Motor neuron (in vitro differentiated cells): ENCODE measurements at regions not wholly inside any gene's neighbourhood (a gene's known extent, or its start where the extent isn't known, plus 50 kb on each side); places are given as distances from the start of the nearest gene placed in this dataset.
A peak's percentile ranks its signal among the peaks of the same experiment; 100 is the strongest.
"Not testable (repeated sequence)": the region's sequence is repeated elsewhere in the genome, so short reads cannot be mapped to it uniquely, and the experiment has no call there.

Experiments
- ATAC-seq, 8 experiments: fragments of 200-7000 bp; cut with Tn5 transposase; replicated peaks in 6 of 8; 2 replicates each; pipeline ENCODE4 v1.8.0; 2021; ENCODE audit warnings: mild to moderate bottlenecking in 8 of 8, moderate library complexity in 8 of 8
- H3K27ac ChIP-seq, 2 donors: fragments of 250-450 bp; sonication (Bioruptor Pico); 2 replicates each; pipeline ENCODE4 v1.9.0; 2021; ENCODE audit warnings: antibody characterized with exemption in 2 of 2, mild to moderate bottlenecking in 2 of 2, moderate library complexity in 1 of 2
- H3K4me1 ChIP-seq, 2 donors: fragments of 250-450 bp; sonication (Bioruptor Pico); replicated peaks in 1 of 2; 2 replicates each; pipeline ENCODE4 v1.6.1; 2021; ENCODE audit warnings: antibody characterized with exemption in 2 of 2, mild to moderate bottlenecking in 2 of 2, moderate library complexity in 1 of 2
- H3K4me3 ChIP-seq, 5 donors: fragments of 250-450 bp; sonication (Bioruptor Pico); 2 replicates each; pipeline ENCODE4 v1.9.0; 2021; ENCODE audit warnings: antibody characterized with exemption in 5 of 5, mild to moderate bottlenecking in 5 of 5, moderate library complexity in 4 of 5
- WGBS, 10 experiments: fragments of 450-650 bp; shearing (Covaris generic); methylation state at CpG; one replicate each; pipeline ENCODE4 v1.0.0; 2022; 5-methylcytosine and 5-hydroxymethylcytosine counted together
- in situ Hi-C, 9 experiments: fragments of 400-800 bp; cut with MboI; loops; one replicate each; pipeline ENCODE4 v1.15.0; 2021; ENCODE audit warnings: low sequenced_read_pairs in 9 of 9, low pct_unique_long_range_greater_than_20kb in 2 of 9; ENCODE audit not compliant: unreplicated experiment in 9 of 9

- no peak overlapping the region for H3K27ac ChIP-seq
- whole genome bisulfite sequencing, 10 experiments: 0 to 88% (median 38%) methylated on average over 1 of the region's 1 CpG; no CpG with 5 or more reads in 1 of the 10 experiments
- in situ Hi-C loops: no loop called here
- peaks cover 0 to 3% of the 10 kb centered on the region in 2 donors for H3K4me1 ChIP-seq
- H3K4me3 ChIP-seq: no peak overlapping the region
- ATAC-seq: no peak
Observed at GRCh38 chr7:125926621-125927020, 997.0 kb upstream of the POT1 start.

DNA sequence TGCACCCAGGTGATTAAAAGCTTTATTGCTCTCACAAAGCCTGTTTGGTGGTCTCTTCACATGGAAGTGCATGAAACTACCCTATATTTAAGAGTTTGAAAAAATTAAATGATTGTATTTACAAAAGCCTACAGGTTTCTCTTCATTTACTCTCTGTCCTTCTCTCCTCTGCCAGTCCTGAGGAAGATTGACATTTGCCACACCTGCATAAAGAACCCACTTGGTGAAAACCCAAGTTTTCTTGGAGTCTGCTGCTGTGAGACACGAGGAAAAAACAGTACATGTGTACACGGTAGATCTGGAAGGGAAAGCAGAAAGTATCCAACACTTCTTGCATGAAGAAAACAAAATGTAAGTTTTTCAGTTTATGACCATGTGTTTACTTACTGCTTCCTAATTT, 994.4 kb upstream of the POT1 start:
- no peak for ATAC-seq
- WGBS, 10 experiments: 0 to 86% (median 40%) methylated on average over 1 to 2 of the region's 2 CpGs; no CpG with 5 or more reads in 3 of the 10 experiments
- in situ Hi-C loops: no loop called here
- no peak overlapping the region for H3K27ac ChIP-seq
- peaks cover 0 to 3% of the 10 kb centered on the region in 2 donors for H3K4me1 ChIP-seq
- H3K4me3 ChIP-seq: no peak overlapping the region

DNA sequence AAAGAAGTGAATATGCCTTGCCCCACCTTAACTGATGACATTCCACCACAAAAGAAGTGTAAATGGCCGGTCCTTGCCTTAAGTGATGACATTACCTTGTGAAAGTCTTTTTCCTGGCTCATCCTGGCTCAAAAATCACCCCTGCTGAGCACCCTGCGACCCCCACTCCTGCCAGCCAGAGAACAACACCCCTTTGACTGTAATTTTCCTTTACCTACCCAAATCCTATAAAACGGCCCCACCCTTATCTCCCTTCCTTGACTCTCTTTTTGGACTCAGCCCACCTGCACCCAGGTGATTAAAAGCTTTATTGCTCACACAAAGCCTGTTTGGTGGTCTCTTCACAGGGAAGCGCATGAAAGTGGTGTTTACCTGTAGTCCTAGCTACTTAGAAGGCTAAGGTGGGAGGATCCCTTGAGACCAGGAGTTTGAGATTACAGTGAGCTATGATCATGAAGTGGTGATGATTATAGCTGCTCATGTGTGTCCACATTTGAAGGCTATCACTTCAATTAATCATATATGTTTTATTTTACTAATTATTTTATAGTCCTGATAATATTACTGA, 985.8 kb upstream of the POT1 start:
- H3K27ac ChIP-seq, in situ Hi-C loops, H3K4me3 ChIP-seq, ATAC-seq, H3K4me1 ChIP-seq: not testable (repeated sequence)
- 0 to 100% (median 58%) methylated on average over 1 to 2 of the region's 4 CpGs; no CpG with 5 or more reads in 4 of the 10 experiments for WGBS, 10 experiments

DNA sequence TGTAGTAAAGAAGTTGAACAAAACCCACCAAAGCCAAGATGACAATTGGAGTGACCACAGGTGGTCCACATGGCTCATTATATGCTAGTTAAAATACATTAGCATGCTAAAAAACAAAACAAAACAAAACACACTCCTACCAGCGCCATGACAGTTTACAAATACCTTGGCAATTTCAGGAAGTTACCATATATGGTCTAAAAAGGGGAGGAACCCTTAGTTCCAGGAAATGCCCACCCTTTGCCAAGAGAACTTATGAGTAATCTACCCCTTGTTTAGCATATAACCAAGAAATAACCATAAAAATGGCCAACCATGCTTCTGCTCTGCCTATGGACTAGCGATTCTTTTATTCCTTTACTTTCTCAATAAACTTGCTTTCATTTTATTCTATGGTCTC, 979.1 kb upstream of the POT1 start:
- no peak for ATAC-seq
- Histone ChIP-seq H3K4me3 (no peak overlapping the region), H3K4me1 (no peaks in the 10 kb centered on the region), H3K27ac (no peak overlapping the region)
- 0 to 100% (median 83%) methylated on average over 1 to 2 of the region's 2 CpGs; no CpG with 5 or more reads in 1 of the 10 experiments for WGBS, 10 experiments
- in situ Hi-C loops: no loop called here

GRCh38 chr7:125899577-125899976, 970.0 kb upstream of the POT1 start:
- WGBS, 10 experiments: 0 to 100% (median 85%) methylated on average over 1 of the region's 1 CpG
- no peak for ATAC-seq

DNA sequence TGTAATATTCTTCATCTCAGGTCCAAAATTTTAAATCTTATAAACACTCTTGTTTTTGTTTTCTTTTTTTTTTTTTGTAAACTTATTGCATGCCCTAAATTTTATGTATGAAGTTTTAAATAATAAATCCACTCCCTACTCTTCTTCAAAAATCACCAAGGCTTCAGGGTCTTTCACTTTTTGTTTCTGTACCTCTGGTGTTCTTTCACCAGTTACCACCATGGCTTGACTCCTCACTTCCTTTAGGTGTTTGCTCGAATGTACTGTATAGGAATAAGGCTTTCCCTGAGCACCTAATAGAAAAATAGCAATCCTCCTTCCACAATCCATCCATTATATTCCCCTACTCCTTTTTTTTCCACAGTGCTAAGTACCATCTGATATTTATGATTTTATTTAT, 962.8 kb upstream of the POT1 start:
- Histone ChIP-seq H3K4me1 (no peaks in the 10 kb centered on the region), H3K27ac (no peak overlapping the region), H3K4me3 (no peak overlapping the region)
- no peak for ATAC-seq
- WGBS, 10 experiments: 0 to 100% (median 80%) methylated on average over 1 of the region's 1 CpG; no CpG with 5 or more reads in 1 of the 10 experiments
- in situ Hi-C loops: no loop called here

More at GRCh38 chr7:125899577-125899976, 970.0 kb upstream of the POT1 start:
- in situ Hi-C loops: no loop called here
- Histone ChIP-seq H3K4me3 (no peak overlapping the region), H3K4me1 (no peaks in the 10 kb centered on the region), H3K27ac (no peak overlapping the region)

GRCh38 chr7:125878988-125879387, 949.4 kb upstream of the POT1 start:
- no peaks in the 10 kb centered on the region for H3K4me1 ChIP-seq
- H3K27ac ChIP-seq: no peak overlapping the region
- WGBS, 10 experiments: 4 to 100% (median 64%) methylated on average over 1 to 6 of the region's 6 CpGs; no CpG with 5 or more reads in 2 of the 10 experiments
- in situ Hi-C loops: no loop called here
- no peak for ATAC-seq
- H3K4me3 ChIP-seq: no peak overlapping the region

GRCh38 chr7:125878235-125878956, 948.8 kb upstream of the POT1 start:
- in situ Hi-C loops: no loop called here
- 0 to 100% (median 81%) methylated on average over 1 to 2 of the region's 2 CpGs; no CpG with 5 or more reads in 1 of the 10 experiments for WGBS, 10 experiments
- Histone ChIP-seq H3K27ac (no peak overlapping the region), H3K4me3 (no peak overlapping the region), H3K4me1 (no peaks in the 10 kb centered on the region)
- no peak for ATAC-seq

DNA sequence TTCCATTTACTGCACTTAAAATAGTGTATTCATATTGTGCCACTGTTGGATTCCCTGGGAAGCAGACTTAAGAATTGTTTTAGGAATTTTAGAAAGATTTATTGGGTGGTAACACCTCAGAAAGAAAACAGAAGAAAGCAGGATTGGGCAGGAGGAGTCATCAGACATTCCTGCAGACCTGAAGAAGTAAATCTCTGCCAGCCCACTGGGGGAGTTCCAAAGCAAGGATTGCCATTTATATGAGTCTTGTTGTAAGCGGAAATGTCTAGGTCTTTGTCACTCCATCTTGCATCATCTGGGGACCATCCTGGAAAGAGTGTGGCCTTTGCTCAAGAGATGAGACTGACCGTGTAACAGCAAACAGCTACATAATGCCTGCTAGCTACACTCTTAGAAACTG, 947.6 kb upstream of the POT1 start:
- H3K27ac ChIP-seq: no peak overlapping the region
- WGBS, 10 experiments: 0 to 94% (median 41%) methylated on average over 1 to 2 of the region's 2 CpGs; no CpG with 5 or more reads in 2 of the 10 experiments
- ATAC-seq: no peak
- in situ Hi-C loops: no loop called here
- H3K4me1 ChIP-seq: no peaks in the 10 kb centered on the region
- H3K4me3 ChIP-seq: no peak overlapping the region

GRCh38 chr7:125876431-125876830, 946.8 kb upstream of the POT1 start:
- no peak overlapping the region for H3K4me3 ChIP-seq
- H3K27ac ChIP-seq: no peak overlapping the region
- H3K4me1 ChIP-seq: no peaks in the 10 kb centered on the region
- in situ Hi-C loops: no loop called here
- ATAC-seq: no peak

DNA sequence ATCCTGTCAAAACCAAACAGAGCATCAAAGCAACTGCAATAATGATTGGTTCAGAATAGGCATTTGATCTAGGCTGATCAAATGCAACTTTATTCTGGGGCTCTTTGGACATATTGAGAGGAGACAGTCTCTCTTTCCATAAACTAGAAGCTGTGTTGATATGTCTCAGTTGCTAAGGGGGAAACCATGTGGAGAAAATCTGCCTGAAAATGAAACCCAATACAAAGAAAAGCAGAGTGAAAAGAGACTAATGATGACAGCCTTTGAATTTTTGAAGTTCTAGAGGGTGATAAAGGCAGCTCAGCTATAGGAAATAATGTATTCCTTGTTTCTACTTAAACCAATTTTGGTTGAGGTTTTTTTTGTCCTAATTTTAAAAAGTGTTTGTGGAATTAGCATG, 941.8 kb upstream of the POT1 start:
- H3K27ac ChIP-seq: no peak overlapping the region
- no peaks in the 10 kb centered on the region for H3K4me1 ChIP-seq
- H3K4me3 ChIP-seq: no peak overlapping the region
- ATAC-seq: no peak
- in situ Hi-C loops: no loop called here

- 0 to 96% (median 50%) methylated on average over 1 to 5 of the region's 5 CpGs; no CpG with 5 or more reads in 1 of the 10 experiments for WGBS, 10 experiments
- in situ Hi-C loops: no loop called here
- Histone ChIP-seq H3K27ac (no peak overlapping the region), H3K4me1 (no peaks in the 10 kb centered on the region), H3K4me3 (no peak overlapping the region)
- ATAC-seq: no peak
Observed at GRCh38 chr7:125857606-125858005, 928.0 kb upstream of the POT1 start.

DNA sequence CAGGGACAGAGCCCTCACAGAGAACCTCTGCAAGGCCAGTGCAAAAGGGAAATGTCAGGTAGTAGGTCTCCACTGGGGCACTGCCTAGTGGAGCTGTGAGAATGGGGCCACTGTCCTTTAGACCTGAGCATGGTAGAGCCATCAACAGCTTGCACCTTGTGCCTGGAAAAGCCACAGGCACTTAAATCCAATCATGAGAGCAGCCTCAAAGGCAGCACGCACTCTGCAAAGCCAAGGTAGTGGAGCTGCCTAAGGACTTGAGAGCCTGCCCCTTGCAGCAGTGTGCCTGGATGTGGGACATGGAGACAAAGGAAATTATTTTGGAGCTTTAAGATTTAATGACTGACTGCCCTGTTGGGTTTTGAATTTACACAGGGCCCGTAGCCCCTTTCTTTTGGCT, 918.5 kb upstream of the POT1 start:
- Histone ChIP-seq H3K4me1 (peaks cover 0 to 5% of the 10 kb centered on the region in 2 donors), H3K27ac (no peak overlapping the region), H3K4me3 (no peak overlapping the region)
- in situ Hi-C loops: no loop called here
- WGBS, 10 experiments: 0 to 100% (median 62%) methylated on average over 1 of the region's 2 CpGs; no CpG with 5 or more reads in 6 of the 10 experiments
- ATAC-seq: no peak

DNA sequence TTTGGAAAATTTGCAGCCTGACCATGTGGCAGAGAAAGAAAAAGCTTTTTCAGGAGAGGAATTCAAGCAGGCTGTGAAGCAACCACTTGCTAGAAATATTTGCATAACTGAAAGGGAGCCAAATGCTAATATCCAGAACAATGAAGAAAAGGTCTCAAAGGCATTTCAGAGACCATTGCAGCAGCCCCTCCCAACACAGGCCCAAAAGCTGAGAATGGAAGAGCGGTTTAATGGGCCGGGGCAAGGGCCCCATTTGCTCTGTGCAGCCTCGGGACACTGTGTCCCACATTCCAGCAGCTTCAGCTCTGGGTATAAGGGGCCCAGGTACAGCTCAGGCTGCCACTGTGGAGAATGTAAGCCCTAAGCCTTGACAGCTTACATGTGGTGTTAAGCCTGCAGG, 918.1 kb upstream of the POT1 start:
- in situ Hi-C loops: no loop called here
- H3K4me1 ChIP-seq: peaks cover 0 to 5% of the 10 kb centered on the region in 2 donors
- no peak overlapping the region for H3K4me3 ChIP-seq
- WGBS, 10 experiments: 0 to 50% (median 20%) methylated on average over 1 to 3 of the region's 3 CpGs; no CpG with 5 or more reads in 5 of the 10 experiments
- H3K27ac ChIP-seq: peak overlapping the region in 1 of 2 donors; percentile 55
- ATAC-seq: peak in 6 of 8 experiments; percentile 18 to 85 (median 76)
